SH-SY5Y (cell line): ENCODE measurements at regions not wholly inside any gene's neighbourhood (a gene's known extent, or its start where the extent isn't known, plus 50 kb on each side); places are given as distances from the start of the nearest gene placed in this dataset.

Experiments
- GATA2 ChIP-seq: IDR thresholded peaks from 2 replicates; pipeline ENCODE4 v1.6.1; 2011; ENCODE audit warnings: mild to moderate bottlenecking, low read depth, low read length
- GATA3 ChIP-seq: IDR thresholded peaks from 2 replicates; pipeline ENCODE4 v1.6.1; 2011; ENCODE audit warnings: low read depth, mild to moderate bottlenecking, low read length, moderate library complexity

DNA sequence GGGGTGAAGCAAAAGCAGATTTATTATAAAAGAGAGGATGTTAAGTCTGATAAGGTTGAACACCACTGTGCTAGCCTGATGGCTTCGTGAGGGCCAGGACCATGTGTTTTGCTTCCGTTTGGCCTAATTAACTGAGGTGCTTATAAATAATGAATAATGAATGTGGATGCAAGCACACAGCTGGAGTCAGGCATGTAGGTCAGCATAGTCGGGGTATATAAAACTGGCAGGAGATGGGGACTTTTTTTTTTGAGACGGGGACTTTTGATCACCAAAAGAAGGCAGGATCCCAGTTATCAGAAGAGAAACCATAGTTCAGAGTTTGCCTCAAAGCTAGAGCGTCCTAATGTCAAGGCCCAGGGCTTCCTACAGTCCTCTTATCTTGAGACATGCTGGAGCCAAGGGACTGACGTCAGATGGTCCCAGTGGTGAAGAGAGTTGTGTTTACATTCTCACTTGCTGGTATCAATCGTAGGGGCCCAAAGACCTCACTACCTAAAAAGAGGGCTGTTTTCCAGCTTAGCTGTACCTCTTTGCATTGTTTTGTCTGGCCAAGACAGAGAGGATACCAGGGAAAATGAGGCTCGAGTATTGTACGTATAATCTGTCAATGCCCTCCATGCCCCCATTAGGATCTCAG, 50.4 kb downstream of the RTL9 start:
- TF ChIP-seq GATA2 (no peak), GATA3 (no peak)

DNA sequence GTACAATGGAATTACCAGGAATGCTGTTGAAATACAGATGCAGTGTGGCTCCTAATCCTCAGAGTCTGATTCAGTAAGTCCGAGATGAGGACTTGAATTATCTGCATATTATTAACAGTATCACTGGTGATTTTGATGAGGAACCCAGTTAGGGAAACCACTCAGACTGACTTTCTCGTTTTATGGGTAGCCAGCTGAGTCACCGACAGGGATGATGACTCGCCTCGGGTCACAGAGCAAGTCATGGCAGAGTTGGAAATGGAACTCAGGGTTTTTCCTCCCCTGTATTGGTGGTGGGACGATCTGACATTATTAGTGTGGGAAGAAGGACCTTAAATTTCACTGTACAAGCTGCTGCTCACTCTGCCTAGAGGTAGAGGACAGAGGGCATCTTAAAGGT, 51.3 kb downstream of the RTL9 start:
- TF ChIP-seq GATA2 (no peak), GATA3 (no peak)

DNA sequence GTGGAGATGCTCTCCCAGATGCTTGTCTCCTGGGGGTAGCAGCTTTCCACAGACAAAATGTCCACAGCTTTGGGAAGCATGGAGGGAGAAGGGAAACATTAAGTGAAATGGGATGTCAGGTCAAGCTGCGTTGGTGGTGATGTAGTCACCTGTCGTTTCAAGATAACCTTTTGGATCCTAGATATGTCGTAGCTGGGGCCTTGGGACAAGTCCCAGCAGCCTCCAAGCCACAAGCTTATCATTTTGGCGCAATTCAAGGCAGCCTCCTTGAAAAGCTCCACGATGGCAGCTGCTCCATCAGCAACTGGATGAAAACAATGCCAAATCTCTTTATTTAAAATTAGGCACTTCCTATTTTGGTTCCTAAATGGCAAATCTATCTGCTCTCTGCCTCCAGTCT, 52.0 kb downstream of the RTL9 start:
- TF ChIP-seq GATA3: no peak

DNA sequence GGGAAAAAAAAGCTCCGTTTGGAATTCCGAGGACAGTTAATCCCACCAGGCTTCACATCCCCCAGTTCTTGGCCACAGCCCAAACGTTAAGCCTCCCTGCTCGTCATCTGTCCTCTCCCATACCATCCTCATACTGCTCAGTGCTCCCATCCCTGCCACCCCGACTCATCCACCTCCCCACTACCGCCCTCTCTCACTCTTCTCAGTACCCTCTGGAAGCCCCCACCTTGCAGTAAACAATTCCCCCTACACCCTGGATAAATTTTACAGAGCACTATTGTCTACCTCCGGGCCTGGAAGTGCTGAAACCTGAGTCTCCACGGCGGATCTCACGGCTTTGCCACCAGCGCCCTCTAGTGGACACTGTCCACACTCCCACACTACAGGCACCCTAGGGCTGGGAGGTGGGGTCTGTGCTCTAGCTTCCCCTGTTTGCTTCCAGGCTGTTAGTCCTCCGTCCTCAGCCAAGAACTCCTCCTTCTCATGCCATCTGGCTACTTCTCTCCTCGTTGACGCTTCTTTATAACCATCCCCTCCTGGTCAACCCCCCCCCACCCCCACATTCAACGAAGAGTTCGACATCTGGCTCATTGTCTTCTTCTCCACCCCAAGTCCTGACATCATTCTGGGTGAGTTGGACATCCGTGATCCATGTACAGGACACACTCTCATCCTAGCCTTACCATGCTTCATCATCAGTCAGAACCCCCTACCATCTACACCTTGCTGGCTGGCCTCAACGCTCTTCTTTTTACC, 54.5 kb downstream of the RTL9 start:
- TF ChIP-seq GATA3 (no peak), GATA2 (no peak)

DNA sequence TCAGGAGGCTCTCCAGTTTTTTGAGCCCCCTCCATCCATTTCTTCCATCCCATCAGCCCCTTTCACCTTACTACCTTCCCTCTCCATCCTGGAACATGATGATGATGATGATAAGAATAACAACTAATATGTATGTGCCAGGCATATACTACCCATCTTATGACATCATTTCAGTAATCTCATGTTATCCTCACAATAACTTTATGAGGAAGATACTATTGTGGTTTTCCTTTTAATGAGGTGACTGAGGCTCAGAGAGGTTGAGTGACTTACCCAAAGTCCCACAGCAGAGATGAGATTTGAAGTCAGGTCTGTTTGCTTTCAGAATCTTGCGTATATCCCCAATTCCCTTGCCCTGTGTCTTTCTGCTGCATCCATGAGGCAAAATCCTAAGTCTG, 55.1 kb downstream of the RTL9 start:
- no peak for TF ChIP-seq GATA2
- no peak for TF ChIP-seq GATA3

DNA sequence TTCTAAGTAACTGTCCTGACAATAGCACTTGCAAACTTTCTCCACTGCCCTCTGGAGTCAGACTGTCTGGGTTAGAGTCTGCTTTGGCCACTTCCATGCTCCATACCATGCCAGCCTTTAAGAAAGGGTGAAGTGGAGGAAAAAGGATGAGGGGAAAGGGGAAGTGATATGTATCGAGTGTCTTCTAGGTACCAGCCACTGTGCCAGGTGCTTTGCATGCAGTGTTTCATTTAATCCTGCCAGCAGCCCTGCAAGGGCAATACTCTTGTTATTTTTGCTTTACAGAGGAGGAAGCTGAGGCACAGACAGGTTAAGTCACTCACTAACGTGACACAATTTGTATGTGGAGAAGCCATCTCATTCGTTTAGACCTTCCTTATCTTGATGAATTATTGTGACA, 55.6 kb downstream of the RTL9 start:
- TF ChIP-seq GATA2 (no peak), GATA3 (no peak)

DNA sequence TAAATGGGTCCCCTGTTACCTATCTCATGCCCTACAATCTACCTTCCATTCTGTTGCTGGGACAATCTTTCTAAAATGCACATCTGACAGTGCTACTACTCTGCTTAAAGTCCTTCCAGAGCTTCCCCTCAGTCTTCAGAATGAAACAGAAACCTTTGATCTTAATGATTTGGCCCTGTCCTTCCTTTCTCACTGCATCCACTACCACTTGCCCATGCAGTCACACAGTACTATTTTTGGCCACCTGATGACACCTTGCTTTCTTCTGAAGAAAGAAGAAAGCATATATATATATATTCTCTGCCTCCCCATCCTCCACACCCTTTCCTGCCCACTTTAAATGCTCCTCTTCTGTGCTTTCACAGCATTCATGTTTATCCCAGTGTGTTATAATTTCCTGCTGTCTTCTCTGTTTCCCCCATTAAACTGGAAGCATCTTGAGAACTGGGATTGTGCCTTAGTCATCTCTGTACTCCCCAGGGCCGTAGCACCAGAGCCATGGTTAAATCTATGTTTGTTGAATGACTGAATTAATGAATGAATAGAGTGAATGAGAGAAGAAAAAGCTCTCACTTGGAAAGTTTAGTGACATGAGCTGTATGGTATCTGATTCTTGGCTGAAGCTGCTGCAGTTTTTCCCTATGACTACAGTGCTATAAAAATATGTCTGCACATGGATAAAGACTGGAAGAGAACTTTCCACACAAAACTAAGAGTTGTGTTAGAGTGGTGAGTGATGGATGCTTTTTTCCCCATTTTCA, 56.2 kb downstream of the RTL9 start:
- TF ChIP-seq GATA2 (no peak), GATA3 (no peak)

DNA sequence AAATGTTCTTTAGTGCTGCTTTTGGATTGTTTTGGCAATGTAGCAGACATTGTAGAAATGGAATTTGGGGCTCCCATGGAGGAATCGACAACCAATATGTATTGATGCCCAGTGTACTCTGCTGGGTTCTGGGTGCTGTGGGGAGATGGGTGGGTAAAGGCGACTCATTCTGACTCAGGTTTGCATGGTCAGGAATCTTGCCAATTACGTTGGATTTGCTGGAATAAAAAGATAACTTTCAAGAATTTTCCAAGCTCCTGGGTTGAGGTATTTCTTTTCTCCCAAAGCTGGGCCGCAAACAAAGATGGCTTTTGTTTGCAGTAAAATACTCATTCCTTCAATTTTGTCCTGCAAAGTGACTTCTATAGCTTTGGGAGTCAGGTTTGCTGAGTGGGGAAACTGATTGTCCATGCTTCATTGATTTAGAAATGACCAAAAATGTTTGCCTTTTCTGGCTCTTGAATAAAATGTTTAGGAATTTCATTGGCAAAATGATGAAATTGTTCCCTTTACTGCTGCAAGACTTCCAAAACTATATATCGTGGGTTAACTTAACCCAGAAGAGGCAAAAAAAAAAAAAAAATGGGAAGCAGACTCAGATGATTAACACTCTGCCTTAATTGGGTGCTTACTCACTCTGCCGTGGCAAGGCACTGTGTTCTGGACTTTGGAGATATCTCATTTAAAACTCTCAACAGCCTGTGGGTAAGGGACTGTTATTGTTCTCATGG, 57.0 kb downstream of the RTL9 start:
- no peak for TF ChIP-seq GATA3
- no peak for TF ChIP-seq GATA2

DNA sequence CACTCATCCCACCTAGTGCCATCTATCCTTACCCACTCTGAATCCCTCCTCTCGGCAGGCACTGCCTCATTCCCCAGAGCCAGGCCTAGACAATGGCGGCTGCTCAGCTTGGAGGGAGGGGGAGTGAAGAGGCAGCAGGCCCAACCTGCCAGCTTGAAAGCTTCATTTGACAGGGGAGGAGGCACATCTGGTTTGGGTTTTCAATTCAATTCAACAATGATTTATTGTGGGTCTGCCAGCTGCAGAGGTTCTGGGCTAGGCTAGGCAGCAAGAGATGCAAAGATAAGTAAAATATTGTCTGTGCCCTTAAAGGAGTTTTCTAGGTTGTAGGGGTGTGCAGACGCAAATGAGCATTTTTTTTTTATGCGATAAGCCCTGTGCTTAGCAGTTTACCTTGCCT, 58.5 kb downstream of the RTL9 start:
- TF ChIP-seq GATA2 (peak; percentile 97), GATA3 (peak; percentile 92)

DNA sequence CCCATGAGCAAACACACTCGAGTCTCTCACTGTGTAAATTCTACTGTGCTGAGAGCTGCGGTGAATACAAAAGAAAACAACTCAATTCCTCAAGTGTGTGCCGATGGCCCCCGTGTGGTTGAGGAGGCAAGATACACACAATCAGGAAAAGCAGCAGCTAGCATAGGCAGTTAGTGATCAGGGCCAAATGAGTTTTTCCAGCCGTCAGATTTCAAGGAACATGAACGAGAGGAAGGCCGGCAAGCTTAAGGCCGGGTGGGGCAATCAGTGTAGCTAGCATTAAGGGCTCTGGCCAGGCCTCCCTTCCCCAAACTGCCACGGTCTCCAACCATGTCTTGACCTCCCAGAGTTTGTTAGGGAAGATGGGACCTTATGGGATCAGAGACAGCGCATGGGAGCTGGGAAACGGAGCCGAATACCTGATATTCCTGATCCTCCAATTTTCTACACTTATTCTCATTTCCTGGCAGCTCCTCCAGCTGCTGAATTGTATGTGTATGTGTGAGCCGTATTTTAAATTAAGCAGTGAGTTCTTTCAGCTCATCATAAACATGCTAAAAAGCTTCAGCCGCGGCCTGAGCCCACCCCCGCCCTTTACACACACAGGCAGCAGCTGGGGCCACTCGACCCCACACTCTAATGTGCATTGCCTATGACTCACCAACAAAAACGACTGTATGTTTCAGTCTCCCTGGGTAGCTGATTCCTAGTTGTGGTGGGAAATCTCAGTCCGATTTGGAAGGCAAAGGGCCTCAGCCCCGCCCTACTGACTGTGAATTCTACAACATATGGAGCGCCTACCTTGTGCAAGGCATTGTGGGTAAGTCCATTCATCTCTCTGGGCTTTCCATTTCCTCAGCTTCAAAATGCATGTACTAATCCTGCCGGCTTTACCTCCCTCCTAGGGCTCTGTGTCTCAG, 59.9 kb downstream of the RTL9 start:
- TF ChIP-seq GATA3 (no peak), GATA2 (no peak)

DNA sequence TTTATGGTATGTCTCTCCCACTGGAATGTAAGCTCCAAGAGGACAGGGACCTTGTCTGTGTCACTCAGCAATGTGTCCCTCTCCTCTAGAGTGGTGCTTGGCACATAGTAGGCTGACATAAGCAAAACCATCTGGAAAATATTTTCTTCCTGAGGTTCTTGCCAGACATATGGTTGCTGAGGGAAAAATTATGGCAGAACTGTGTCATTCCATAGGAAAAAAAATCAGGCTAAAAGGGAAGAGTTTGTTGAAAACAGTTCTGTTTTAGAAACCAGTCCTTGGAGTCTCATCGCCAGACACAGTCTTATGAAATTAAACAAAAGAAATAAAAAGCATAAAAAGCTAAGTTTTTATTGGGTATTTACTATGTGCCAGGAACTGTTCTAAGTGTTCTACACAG, 60.9 kb downstream of the RTL9 start:
- TF ChIP-seq GATA3: no peak
- TF ChIP-seq GATA2: no peak

DNA sequence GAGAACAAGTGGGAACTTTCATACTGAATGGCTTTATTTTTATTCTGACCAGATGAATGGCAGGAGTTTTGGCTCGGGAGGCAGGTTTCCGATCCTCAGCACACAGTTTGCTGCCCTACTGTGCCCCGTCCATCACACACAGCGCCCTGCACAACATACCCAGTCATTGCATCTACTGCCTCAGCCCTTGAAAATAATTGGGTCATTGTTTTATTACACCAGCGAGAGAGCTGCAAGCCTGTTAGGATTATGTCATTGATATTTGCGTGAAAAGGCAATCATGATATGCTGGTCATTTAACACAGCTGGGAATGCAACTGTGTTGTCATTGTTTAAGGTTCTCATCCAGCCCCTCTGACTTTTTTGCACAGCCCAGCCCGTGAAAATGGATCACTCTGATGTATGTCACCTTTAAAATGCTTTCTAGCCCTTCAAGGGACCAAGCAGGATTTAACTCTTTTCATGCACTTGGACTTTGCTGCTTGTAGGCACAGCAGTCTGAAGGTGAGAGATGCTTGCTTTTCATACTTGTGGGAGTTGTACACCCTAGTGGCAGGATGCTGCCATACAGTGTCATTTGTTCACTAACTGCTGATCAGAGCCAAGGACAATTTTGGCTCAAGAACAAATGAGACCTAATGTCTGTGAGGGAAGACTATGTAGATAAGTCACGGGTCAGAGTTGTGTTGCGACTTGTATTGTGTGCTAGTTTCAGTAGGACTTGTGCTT, 62.3 kb downstream of the RTL9 start:
- TF ChIP-seq GATA2: no peak
- no peak for TF ChIP-seq GATA3
